ENCODE measurements at regions not wholly inside any gene's neighbourhood (a gene's known extent, or its start where the extent isn't known, plus 50 kb on each side); places are given as distances from the start of the nearest gene placed in this dataset.

- Histone ChIP-seq H3K79me2 (ENCODE audit: insufficient read depth, low read depth) (no peaks in the 10 kb centered on the region), H3K4me1 (ENCODE audit: low read depth, poor library complexity, severe bottlenecking) (no peaks in the 10 kb centered on the region), H3K4me3 (IDR thresholded peaks at IDR 0.05; ENCODE audit: insufficient read depth, low read depth, low read length) (no peak overlapping the region), H3K9ac (no peak overlapping the region), H3K4me2 (no peak overlapping the region), H2AFZ (ENCODE audit: low read depth) (no peak overlapping the region), H3K27ac (no peak overlapping the region), H3K36me3 (ENCODE audit: insufficient read depth) (no peaks in the 10 kb centered on the region), H4K20me1 (ENCODE audit: insufficient read depth) (no peaks in the 10 kb centered on the region), H3K27me3 (ENCODE audit: insufficient read depth, low read depth) (no peaks in the 10 kb centered on the region)
- TF ChIP-seq, protein P1, sequence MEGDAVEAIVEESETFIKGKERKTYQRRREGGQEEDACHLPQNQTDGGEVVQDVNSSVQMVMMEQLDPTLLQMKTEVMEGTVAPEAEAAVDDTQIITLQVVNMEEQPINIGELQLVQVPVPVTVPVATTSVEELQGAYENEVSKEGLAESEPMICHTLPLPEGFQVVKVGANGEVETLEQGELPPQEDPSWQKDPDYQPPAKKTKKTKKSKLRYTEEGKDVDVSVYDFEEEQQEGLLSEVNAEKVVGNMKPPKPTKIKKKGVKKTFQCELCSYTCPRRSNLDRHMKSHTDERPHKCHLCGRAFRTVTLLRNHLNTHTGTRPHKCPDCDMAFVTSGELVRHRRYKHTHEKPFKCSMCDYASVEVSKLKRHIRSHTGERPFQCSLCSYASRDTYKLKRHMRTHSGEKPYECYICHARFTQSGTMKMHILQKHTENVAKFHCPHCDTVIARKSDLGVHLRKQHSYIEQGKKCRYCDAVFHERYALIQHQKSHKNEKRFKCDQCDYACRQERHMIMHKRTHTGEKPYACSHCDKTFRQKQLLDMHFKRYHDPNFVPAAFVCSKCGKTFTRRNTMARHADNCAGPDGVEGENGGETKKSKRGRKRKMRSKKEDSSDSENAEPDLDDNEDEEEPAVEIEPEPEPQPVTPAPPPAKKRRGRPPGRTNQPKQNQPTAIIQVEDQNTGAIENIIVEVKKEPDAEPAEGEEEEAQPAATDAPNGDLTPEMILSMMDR (conservative IDR thresholded peaks at IDR 0.05; ENCODE audit: low read depth, low read length), result no peak
Measured at GRCh38 chr9:108786322-108786721, 69.5 kb downstream of the ACTL7B start.

GRCh38 chr9:108784998-108785397 is 70.8 kb downstream of the ACTL7B start:
- Histone ChIP-seq H3K4me1 (ENCODE audit: low read depth, poor library complexity, severe bottlenecking) (no peaks in the 10 kb centered on the region), H3K27me3 (ENCODE audit: insufficient read depth, low read depth) (no peaks in the 10 kb centered on the region), H3K4me3 (IDR thresholded peaks at IDR 0.05; ENCODE audit: insufficient read depth, low read depth, low read length) (no peak overlapping the region), H4K20me1 (ENCODE audit: insufficient read depth) (no peaks in the 10 kb centered on the region), H3K79me2 (ENCODE audit: insufficient read depth, low read depth) (no peaks in the 10 kb centered on the region), H3K9ac (no peak overlapping the region), H3K27ac (no peak overlapping the region), H3K4me2 (no peak overlapping the region), H3K36me3 (ENCODE audit: insufficient read depth) (no peaks in the 10 kb centered on the region), H2AFZ (ENCODE audit: low read depth) (no peak overlapping the region)
- TF ChIP-seq, protein P1 (conservative IDR thresholded peaks at IDR 0.05; ENCODE audit: low read depth, low read length), result no peak

DNA sequence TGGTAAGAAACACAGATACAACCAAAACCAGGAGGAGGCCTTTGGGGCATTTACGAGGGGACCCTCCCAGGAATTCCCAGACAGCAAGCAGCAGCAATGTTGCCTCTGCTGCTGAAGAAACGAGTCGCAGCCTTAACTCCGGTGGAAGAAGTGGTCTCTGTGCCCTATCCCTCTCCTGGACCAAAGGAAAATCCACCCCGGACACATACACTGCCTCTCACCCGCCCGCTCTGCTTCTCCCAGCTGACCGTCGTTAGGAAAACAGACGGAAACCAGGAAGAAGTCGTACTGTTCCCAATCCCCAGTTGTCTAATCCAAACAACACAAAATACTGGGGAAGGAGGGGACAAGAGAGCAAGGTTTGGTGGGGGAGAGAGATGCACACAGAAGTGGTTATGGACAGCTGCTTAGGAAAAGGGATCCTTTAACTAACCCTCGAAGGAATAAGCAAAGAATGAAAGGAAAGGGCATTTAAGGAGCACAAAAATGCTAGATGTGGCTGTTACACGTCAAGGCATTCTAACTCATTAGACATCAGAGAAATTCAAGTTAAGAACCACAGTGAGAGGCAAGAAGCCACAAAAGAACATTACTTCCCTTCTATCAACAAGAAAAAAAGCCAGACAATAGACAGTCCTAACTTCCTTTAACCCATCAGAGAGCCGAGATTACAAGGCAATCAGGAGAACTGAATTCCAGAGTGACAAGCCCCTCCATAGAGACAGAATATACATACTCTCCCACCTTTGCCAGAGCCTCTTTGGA is 71.9 kb downstream of the ACTL7B start:
- H3K79me2 ChIP-seq (ENCODE audit: insufficient read depth, low read depth), result no peaks in the 10 kb centered on the region
- no peak overlapping the region for H3K4me3 ChIP-seq (IDR thresholded peaks at IDR 0.05; ENCODE audit: insufficient read depth, low read depth, low read length)
- H3K27ac ChIP-seq, result no peak overlapping the region
- H3K4me1 ChIP-seq (ENCODE audit: low read depth, poor library complexity, severe bottlenecking), result no peaks in the 10 kb centered on the region
- H3K27me3 ChIP-seq (ENCODE audit: insufficient read depth, low read depth), result no peaks in the 10 kb centered on the region
- no peak overlapping the region for H3K9ac ChIP-seq
- H3K36me3 ChIP-seq (ENCODE audit: insufficient read depth), result no peaks in the 10 kb centered on the region
- no peak overlapping the region for H2AFZ ChIP-seq (ENCODE audit: low read depth)
- TF ChIP-seq, protein P1 (conservative IDR thresholded peaks at IDR 0.05; ENCODE audit: low read depth, low read length), result no peak
- H4K20me1 ChIP-seq (ENCODE audit: insufficient read depth), result no peaks in the 10 kb centered on the region
- H3K4me2 ChIP-seq, result no peak overlapping the region

GRCh38 chr9:108783326-108783725 is 72.5 kb downstream of the ACTL7B start:
- Histone ChIP-seq H3K36me3 (ENCODE audit: insufficient read depth) (no peaks in the 10 kb centered on the region), H3K27ac (no peak overlapping the region), H3K9ac (no peak overlapping the region), H3K4me1 (ENCODE audit: low read depth, poor library complexity, severe bottlenecking) (no peaks in the 10 kb centered on the region), H3K27me3 (ENCODE audit: insufficient read depth, low read depth) (no peaks in the 10 kb centered on the region), H3K79me2 (ENCODE audit: insufficient read depth, low read depth) (no peaks in the 10 kb centered on the region), H3K4me3 (IDR thresholded peaks at IDR 0.05; ENCODE audit: insufficient read depth, low read depth, low read length) (no peak overlapping the region), H2AFZ (ENCODE audit: low read depth) (no peak overlapping the region), H4K20me1 (ENCODE audit: insufficient read depth) (no peaks in the 10 kb centered on the region), H3K4me2 (no peak overlapping the region)
- TF ChIP-seq, protein P1 (conservative IDR thresholded peaks at IDR 0.05; ENCODE audit: low read depth, low read length), result no peak

Measured in KMS-11 (cell line).